ENCODE measurements at regions not wholly inside any gene's neighbourhood (a gene's known extent, or its start where the extent isn't known, plus 50 kb on each side); places are given as distances from the start of the nearest gene placed in this dataset.
A peak's percentile ranks its signal among the peaks of the same experiment; 100 is the strongest.

- no peak for DNase-seq
Observed at GRCh38 chr10:10128387-10128786, 889.3 kb upstream of the CELF2 start.

GRCh38 chr10:10130686-10131085, 887.0 kb upstream of the CELF2 start:
- no peak for DNase-seq

GRCh38 chr10:10132009-10132408, 885.7 kb upstream of the CELF2 start:
- DNase-seq: no peak

- DNase-seq: no peak
Observed at GRCh38 chr10:10133281-10133680, 884.4 kb upstream of the CELF2 start.

GRCh38 chr10:10138685-10139084, 879.0 kb upstream of the CELF2 start:
- peak; percentile 24 for DNase-seq

- DNase-seq: no peak
Observed at GRCh38 chr10:10141782-10142382, 875.8 kb upstream of the CELF2 start.

GRCh38 chr10:10146604-10147003, 871.1 kb upstream of the CELF2 start:
- DNase-seq: no peak

GRCh38 chr10:10149899-10150298, 867.8 kb upstream of the CELF2 start:
- no peak for DNase-seq

- DNase-seq: no peak
Observed at GRCh38 chr10:10156917-10157600, 860.6 kb upstream of the CELF2 start.

GRCh38 chr10:10160821-10161312, 856.8 kb upstream of the CELF2 start:
- peak; percentile 9 for DNase-seq

GRCh38 chr10:10164848-10165247, 852.8 kb upstream of the CELF2 start:
- no peak for DNase-seq

- DNase-seq: no peak
Observed at GRCh38 chr10:10165415-10165814, 852.3 kb upstream of the CELF2 start.

GRCh38 chr10:10178476-10178875, 839.2 kb upstream of the CELF2 start:
- DNase-seq: no peak

GRCh38 chr10:10193848-10194247, 823.8 kb upstream of the CELF2 start:
- peak; percentile 26 for DNase-seq

GRCh38 chr10:10196701-10197100, 821.0 kb upstream of the CELF2 start:
- DNase-seq: no peak

- DNase-seq: no peak
Observed at GRCh38 chr10:10197423-10197822, 820.2 kb upstream of the CELF2 start.

GRCh38 chr10:10198363-10198762, 819.3 kb upstream of the CELF2 start:
- no peak for DNase-seq

- DNase-seq: no peak
Observed at GRCh38 chr10:10204415-10204814, 813.3 kb upstream of the CELF2 start.

GRCh38 chr10:10205906-10206305, 811.8 kb upstream of the CELF2 start:
- DNase-seq: no peak

GRCh38 chr10:10207538-10207937, 810.1 kb upstream of the CELF2 start:
- no peak for DNase-seq

- no peak for DNase-seq
Observed at GRCh38 chr10:10208196-10208595, 809.5 kb upstream of the CELF2 start.

- DNase-seq: no peak
Observed at GRCh38 chr10:10209167-10209566, 808.5 kb upstream of the CELF2 start.

GRCh38 chr10:10211409-10211808, 806.3 kb upstream of the CELF2 start:
- DNase-seq: no peak

GRCh38 chr10:10213237-10213636, 804.4 kb upstream of the CELF2 start:
- no peak for DNase-seq

- DNase-seq: no peak
Observed at GRCh38 chr10:10222304-10222841, 795.3 kb upstream of the CELF2 start.

Measured in DMS53 (cell line).